TTC549 (cell line): ENCODE measurements at regions not wholly inside any gene's neighbourhood (a gene's known extent, or its start where the extent isn't known, plus 50 kb on each side); places are given as distances from the start of the nearest gene placed in this dataset.

Experiments used
- FAIRE-seq: peaks from 2 replicates; lab custom pipeline; 2012; peaks lifted over from hg19 to GRCh38; lab: Jason Lieb, UNC

DNA sequence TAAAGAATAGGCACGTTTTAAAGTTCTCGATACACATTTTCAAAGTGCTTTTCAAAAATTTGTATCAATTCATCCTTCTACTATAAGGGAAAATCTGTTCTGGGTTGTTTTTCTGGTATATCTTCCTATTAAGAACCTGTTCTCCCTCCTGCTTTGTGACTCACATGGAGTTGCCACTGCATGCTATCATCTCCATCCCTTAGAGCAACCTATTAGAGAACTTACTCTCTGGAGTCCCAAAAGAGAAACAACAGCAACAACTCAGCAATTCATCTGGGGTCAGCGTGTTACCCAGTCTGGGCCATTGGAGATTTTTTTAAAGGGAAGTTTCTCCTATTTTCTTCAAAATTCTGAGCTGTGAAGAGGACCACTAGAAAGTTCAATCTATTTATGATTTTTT lies 227.4 kb downstream of the HLX start:
- no peak for FAIRE-seq

DNA sequence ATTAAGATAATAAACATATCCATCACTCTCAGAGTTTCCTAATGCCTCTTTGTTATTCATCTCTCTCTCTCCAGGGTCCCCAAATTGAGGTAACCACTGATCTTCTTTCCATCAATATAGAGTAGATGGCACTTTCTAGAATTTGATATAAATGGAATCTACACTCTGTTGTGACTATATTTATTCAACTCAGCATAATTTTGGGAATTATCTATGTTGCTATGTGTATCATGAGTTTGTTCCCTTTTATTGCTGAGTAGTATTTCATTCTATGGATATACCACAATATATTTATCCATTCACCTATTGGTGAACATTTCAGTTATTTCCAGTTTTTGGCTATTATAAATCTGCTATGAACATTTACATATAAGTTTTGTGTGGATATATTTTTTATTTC lies 230.7 kb downstream of the HLX start:
- no peak for FAIRE-seq

DNA sequence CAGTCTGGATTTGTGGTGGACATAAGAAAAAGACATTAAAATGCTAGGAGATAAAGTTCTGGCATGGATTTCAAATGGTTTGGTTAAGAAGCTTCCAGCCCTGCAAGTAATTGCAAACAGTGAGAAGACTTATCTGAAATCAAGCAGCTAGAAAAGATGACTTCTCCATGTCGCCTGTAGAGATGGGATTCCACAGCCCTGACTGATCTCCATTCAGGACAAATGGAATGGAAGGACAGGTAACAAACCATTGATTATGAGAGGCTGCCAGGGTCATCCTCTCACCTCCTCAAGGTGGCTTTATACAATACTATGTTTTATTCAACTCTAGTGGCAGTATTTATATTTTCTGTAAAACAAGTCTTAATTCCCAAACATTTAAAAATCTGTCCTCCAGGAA lies 237.9 kb downstream of the HLX start:
- no peak for FAIRE-seq

DNA sequence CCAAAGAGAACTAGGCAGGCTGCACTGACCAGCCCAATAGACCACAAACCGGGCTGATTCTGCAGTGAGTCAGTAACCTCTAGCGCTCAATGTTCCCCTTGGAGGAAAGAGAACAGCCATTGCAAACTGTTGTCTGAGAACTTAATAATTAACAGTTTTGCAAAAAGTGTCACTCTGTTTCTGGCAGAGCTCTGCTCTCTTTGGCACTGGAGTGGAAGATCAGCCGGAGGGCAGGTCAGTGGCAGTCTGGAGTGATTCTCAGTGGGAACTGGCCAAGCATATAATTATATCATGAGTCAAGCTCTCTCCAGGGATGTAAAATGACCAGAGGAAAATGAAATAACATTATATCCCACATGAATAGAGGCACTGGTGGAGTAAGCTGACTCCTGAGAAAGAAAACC lies 238.3 kb downstream of the HLX start:
- no peak for FAIRE-seq

DNA sequence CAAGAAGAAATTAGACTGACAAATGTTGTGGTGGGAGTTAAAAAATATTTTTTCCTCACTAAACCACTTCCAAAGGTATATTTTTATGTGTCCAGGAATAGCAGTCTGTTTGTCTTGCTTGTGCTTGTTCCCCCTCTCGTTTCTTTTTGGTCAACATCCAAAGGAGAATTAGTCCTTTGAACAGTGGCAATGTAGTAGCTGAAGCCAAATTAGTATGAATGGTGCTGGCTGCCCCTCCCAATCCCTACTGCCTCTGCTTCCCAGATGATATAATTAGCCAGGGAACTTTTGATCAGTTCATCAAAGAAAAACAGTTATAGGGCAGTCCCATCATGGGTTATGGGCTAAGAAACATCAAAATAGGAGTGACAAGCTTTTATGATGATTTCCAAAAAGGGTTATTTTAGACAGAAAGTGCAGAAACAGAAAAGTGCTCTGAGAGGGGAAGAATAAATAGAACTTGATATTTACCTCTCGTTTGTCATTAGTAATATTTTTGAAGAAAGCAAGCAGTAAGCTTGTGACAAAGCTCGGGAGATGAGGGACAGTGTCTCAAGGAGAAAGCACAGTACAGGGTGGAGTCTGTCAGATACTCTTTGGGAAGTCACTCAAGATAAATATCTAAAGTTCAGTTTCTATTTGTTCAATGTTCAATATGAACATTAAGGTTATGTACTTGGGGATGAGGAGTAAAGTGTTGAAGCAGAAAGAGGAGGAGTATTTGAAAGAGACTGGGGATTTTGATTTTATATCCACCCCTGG lies 239.1 kb downstream of the HLX start:
- no peak for FAIRE-seq

DNA sequence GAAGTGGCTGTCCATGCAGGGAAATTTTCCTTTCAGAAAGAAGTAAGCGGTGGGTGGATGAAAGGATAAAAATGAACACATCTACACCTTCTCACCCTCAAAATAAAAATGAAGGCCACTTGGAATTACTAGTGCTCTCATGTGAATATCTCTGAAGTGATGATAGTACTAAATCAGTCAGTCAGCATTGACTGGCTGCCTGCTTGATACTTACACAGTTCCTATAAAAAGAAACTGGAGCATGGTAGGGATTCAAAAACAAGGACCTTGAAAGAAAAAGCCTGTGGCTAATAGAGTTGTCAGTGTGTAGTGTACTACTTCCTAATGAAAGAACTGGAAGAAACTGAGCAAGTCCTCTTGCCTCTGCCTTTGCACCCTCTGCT lies 239.7 kb downstream of the HLX start:
- no peak for FAIRE-seq

DNA sequence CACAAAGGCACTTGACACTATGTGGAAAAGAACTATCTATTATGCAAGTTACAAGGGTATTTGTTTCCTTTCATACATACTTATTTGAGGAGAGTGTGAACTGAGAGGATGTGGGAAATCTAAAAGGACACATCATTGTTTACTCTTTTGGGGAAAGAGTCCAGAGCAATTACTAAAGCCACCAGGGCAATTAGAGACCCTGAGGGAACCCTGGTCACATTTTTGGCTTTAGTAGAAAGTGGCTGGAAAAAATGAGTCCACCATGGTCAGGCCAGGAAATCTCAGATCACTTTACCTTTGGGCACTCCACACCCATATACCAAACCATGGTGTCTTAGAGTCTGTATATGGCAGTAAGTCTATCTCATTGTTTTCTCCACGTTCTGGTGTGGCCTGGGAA lies 243.3 kb downstream of the HLX start:
- no peak for FAIRE-seq

DNA sequence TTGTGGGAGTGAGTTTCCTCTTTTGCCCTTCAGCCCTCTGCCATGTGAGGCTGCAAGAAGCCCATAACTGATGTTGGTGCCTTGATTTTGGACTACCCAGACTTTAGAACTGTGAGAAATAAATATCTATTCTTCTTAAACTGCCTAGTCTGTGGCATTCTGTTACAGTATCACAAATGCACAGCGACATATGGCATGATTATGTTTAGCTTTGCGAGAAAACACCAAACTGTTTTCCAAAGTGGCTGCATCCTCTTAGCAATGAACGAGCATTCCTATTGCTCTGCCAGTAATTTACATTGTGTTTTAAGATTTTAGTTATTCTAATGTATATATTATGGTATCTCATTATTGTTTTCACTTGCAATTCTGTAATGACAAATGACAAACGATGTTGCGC lies 246.7 kb downstream of the HLX start:
- FAIRE-seq, result no peak

DNA sequence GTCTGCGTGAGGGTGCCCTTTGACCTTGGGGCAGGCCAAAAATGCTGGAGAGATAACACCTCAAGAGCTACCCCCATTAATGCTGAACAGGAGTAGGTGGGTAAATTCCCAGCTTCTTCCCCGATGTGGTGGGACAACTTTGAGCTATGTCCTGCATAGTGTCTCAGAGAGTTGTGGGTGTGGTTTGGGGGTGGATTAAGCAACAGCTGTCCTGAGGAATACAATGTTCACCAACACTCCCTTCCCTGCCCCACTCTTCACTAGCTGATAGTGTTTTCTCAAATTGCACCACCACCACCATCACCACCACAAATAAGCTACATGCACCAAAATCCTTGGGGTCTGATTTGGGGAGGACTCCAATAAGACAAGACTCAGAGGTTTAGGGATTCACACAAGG lies 258.4 kb downstream of the HLX start:
- no peak for FAIRE-seq

DNA sequence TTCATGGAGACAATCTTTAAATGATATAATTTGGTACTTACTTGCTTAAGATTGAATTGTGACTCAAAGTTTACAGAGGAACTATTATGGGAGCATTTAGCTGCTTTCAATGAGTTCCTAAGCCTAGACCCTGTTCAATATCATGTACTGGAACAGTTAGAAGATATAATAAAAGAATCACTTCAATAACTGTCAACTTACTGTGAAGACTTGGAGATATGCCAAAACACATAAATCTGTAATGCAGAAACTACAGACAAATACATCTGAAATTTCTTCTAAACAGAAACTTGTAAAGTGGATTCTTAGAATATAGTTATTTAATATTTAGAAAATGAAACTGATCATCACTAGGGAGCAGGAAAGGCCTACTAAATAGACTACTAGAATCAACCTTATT lies 259.3 kb downstream of the HLX start:
- no peak for FAIRE-seq

DNA sequence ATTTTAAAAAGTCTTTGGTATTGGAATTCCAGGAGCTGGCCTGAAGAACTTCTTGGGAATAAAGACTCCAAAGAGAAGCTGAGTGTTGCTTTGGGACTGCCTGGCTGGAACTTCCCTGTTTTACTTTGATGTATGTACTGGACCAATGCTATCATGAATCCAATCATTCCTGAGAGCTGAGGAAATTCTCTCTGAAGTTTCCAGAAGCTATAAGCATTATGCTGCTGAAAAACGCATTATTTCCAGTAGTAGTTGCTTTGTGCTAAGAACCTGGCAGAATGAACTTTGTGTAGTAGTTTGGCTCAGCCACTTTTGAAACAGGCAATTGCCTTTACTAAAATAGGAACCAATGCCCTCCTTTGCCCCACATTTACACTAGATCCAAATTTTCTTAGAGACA lies 260.7 kb downstream of the HLX start:
- no peak for FAIRE-seq

DNA sequence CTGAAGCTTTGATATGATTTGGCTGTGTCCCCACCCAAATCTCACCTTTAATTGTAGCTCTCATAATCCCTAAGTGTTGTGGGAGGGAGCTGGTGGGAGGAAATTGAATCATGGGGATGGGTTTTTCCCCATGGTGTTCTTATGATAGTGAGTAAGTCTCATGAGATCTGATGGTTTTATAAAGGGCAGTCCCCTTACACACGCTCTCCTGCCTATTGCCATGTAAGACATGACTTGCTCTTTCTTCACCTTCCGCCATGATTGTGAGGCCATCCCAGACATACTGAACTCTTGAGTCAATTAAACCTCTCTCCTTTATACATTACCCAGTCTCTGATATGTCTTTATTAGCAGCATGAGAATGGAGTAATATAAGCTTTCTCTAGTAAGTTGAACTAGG lies 261.9 kb downstream of the HLX start:
- no peak for FAIRE-seq

DNA sequence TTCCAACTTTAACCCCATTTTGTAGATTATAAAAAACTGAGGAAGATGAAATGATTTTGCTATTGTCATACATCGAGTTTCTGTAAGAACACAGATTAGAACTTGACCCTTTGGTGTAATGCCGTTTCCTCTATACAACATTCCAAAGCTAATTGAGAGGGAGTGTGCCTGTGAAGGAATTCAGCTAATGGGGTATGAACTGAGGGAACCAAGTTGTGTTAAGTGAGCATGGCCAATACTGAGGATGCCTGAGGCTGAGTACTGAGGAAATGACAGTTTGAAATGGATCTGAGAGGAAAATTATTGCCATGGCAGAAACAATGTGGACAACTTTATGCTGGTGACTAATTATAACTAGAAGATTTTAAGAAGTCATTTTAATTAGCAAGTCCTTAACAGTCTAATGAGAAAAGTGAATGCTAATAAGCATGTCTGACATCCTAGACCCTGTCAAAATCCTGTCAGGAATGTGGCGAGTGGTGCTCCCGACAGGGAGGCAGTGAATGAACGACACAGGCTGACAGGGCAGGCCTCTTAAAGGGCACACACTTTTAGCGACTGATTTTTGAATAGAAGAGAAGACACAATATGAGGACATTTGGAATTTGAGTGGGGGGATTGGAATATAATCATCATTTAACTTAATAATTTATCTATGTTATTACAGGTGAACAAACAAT lies 262.5 kb downstream of the HLX start:
- FAIRE-seq, result no peak

DNA sequence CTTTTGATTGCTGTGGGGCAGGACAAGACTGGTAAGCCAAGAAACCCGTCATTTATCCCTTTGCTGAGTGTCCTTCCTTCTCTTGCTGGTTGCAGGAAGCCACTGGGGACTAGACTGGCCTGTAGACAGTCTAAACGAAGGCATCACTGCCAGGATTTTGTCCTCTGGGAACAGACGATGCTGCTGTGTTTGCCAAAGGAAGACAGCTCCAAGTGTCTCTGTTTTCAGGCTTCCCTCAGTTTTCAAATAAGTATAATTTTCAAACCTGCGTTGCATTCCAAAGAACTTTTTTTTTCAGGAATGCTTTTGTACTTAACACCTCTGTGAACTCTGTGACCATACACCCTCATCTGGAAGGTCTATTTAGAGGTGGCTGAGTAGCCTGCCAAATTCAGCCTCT lies 269.4 kb downstream of the HLX start:
- FAIRE-seq, result no peak

DNA sequence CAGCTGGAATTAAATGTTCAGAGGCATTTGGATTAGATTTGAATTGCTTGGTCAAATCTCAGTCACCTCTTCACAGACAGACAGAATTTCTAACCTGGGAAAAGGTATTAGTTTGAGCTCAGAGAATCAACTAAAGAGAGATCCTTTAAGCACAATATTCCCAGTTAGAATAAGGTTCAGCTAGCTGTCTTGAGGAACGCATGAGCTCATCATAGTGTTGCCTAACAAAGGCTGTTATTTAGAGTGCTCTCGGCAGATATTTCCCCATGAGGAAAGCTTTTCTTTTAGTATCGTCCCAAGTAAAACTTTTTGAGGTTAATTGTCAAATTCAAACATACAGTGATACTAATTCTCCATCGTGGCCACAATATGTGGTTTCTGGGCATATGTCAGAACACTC lies 269.9 kb downstream of the HLX start:
- FAIRE-seq, result no peak

DNA sequence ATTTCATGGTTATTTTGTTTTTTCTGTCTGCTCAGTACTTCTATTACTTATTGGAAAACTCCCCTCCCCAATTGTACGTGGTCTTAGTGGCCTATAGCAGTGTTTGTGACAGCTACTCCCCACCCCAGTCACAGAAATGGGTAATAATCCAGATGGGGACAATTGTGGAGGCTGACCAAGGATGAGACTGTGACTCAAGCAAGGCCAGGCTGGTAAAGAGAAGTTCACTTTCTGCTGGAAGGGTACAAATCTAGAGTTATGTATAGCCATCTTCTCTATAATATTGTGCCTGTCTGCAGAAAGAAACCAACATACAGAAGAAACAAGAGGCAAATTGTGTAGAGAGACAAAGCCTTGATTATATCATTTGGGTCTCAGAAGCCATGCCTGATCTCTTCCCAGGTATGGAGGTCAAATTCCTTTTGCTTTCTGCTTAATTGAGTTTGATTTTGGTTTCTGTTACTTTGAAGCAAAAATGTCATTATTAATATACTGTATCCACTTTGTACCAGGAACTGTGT lies 270.4 kb downstream of the HLX start:
- no peak for FAIRE-seq

DNA sequence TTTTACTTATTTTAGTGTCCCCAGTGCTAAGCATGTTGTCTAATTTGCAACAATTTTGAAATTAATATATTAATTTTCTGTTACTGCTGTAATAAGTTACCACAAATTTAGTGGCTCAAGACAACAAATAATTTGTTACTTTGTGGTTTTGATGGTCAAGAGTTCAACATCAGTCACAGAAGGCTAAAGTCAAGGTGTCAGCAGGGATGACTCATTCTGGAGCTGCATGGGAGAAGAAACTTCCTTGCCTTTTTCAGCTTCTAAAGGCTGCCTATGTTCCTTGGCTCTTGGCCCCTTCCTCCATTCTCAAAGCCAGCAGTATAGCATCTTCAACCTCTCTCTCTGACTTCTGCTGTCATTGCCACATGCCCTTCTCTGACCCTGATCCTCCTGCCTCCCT lies 271.8 kb downstream of the HLX start:
- FAIRE-seq, result no peak

DNA sequence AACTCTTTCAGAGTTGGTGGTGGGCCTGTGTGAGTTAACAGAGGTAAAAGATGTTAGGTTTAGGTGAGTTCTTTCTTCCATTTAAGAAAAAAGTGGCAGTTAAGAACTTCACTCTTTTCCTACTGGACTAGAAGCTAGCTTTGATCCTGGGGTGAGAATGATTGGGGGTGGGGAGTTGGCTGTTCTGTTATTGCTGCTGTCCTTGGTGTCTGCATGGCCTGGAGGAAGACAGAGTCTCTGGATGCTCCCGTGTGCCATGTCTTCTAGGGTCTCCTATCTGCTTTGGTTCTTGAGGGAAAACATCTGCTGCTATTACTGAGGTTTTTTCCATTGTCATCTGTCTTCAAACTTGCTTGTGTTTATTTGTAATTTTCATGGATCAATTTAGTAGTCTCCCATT lies 275.7 kb downstream of the HLX start:
- FAIRE-seq, result no peak

DNA sequence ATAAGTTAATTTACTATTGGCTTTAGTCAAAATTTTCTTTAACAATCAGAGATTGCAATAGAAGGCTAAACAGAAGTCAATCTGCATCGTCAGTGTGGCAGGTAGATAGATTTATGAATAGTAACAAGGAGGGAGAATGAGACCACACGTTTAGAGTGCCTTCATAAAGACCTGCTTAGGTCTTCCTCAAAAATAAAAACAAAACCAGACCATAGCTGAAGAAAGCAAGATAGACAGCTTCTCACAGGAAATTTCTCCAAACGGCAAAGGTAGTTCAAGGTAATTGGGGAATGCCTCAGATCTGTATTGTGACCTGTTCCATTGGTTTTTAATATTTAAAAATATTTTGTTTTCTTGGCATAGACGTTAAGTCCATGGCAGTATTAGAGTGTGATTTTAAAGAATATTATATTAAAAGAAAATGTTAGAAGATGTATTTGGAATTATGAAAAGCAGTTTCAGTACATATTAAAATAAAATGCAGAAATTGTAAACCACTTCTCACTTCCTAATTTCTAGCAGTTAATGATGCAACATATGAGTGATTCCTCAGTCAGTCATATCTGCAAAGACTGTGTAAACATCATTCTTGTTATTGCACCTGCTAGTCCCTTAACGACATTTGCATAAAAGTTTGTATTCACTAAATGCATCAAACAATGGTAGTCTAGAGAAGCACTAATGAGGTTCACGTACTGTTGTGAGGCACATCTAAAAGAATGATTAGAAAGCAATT lies 278.0 kb downstream of the HLX start:
- no peak for FAIRE-seq

DNA sequence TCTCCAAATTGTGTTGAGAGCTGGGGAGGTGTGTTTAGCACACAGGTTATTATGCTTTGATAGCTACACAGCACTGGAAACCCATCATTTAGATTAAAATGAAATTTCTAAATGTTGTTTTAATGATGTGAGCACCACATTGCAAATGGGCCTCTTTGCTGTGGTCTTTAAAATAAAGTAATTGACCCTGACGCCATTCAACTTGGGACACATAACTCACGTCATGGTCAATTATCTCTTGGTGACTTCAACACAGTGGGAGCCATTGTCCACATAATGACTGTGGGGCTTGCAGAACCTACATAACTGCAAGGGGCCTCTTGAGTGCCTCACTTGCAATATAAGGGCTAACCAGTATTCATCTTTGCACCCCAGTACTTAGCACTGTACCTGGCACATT lies 280.4 kb downstream of the HLX start:
- no peak for FAIRE-seq

DNA sequence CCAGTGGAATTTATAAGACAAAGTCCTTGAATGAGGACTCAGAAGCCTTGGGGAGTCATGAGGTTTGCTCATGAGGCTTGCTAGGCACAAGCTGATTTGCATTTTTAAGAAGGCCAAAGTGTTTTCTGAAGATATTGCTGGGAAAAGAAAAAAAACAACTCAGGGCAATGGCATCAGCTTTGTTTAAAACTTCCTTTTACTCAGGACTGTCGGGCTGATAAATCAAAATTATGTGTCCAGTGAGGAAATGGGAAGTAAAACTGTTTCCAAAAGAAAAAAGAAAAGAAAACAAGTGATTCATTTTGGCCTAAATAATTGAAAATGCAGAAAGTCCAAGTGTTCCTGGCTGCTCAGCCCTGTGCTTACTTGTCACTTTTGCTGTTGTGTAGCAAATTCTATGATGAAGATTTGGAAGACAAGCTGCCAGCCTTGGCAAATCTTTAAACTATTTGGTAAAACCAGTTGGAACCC lies 282.4 kb downstream of the HLX start:
- FAIRE-seq, result no peak

DNA sequence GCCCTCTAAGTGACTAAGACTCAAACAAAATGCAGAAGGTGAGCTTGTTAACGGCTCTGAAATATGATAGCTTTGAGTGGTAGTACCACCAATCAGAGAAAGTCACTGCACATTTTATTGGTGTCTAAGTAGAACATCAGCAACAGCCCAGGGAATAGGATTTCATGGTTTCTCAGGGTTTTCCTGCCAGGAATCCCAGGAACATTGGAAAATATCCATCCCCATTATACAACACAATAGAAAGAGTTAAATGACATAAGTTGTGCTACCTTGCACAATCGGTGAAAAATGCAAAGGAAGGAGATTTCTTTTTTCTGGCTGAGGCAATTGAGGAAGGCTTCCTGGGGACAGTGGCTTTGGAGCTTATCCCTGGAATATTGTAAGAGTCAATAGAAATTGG lies 283.1 kb downstream of the HLX start:
- no peak for FAIRE-seq

DNA sequence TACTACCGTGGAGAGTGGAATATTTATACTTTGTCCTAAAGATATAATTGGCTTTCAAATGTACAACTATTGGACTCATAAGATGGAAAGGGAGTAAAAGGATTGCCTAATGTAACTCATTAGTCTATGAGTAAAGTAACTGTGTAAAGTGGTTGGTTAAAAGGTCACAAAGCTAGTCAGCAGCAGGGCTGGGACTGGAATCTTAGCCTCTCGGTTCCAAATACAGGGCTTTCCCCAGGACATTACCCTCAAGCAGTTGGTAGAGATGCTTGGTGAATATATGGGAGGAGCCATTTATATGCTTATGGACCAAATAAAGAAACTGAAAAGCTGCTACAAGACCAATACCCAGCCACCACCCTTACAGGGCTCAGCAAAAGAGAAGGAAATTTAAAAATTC lies 283.7 kb downstream of the HLX start:
- FAIRE-seq, result no peak
